ENCODE measurements at regions not wholly inside any gene's neighbourhood (a gene's known extent, or its start where the extent isn't known, plus 50 kb on each side); places are given as distances from the start of the nearest gene placed in this dataset.

DNA sequence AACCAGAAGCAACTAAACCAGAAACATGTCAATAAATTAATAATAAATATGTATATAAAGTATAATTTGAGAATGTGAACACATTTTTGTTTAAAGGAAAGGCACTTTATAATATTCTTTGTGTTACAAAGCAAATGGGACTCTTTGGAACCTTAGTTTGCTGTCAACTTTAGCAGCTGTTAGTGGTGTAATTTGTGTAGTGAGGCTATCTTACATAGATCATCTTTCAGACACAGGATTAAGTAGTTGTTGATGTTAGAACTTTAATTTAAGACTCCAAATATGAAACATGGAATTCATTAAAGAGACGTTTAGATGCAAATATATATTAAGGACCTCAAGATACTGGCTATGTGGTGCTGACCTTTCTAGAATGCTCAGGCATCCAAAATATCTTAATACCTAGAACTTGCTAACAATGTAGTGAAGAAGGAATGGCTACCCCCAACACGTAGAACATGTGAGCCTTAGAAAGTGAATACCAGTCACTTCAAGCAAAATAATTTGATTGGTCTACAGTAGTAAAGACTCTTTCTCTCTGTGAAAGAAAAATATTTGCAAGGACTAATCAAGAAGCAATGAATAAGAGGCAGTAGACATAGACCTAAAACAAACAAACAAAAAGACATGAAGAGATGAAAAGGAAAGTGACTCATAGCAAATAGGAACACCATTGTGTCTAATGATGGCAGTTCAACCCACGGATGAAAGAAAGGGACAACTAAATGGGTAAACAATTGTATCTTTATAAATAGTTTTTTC lies 811.4 kb downstream of the USP25 start:
- no peak for TF ChIP-seq JUND (IDR thresholded peaks at IDR 0.05; ENCODE audit: low read depth)
- DNase-seq (ENCODE audit: low read depth in 1 of 2, low spot score in 1 of 2), result no peak
- in situ Hi-C loops (cut with HindIII; ENCODE audit: low pct_unique_long_range_greater_than_20kb, low sequenced_read_pairs), result no loop called here

DNA sequence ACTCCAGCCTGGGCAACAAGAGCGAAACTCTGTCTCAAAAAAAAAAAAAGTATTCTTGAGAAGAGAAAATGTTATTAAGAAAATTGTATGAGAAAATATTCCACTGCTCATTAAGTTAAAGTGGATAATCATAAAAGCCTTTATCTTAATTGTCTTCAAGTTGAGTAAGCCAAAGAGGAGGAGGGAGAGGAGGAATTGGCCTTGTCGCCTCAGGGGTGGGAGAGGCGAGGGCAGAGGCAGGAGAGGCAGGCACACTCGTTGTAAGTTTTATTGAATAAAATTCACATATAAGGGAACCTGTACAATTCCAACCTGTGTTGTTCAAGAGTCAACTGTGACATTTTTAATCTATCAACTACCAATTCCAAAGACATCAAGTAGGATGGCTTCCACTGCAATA lies 820.3 kb downstream of the USP25 start:
- no peak for DNase-seq (ENCODE audit: low read depth in 1 of 2, low spot score in 1 of 2)
- in situ Hi-C loops (cut with HindIII; ENCODE audit: low pct_unique_long_range_greater_than_20kb, low sequenced_read_pairs), result no loop called here
- no peak for TF ChIP-seq JUND (IDR thresholded peaks at IDR 0.05; ENCODE audit: low read depth)

DNA sequence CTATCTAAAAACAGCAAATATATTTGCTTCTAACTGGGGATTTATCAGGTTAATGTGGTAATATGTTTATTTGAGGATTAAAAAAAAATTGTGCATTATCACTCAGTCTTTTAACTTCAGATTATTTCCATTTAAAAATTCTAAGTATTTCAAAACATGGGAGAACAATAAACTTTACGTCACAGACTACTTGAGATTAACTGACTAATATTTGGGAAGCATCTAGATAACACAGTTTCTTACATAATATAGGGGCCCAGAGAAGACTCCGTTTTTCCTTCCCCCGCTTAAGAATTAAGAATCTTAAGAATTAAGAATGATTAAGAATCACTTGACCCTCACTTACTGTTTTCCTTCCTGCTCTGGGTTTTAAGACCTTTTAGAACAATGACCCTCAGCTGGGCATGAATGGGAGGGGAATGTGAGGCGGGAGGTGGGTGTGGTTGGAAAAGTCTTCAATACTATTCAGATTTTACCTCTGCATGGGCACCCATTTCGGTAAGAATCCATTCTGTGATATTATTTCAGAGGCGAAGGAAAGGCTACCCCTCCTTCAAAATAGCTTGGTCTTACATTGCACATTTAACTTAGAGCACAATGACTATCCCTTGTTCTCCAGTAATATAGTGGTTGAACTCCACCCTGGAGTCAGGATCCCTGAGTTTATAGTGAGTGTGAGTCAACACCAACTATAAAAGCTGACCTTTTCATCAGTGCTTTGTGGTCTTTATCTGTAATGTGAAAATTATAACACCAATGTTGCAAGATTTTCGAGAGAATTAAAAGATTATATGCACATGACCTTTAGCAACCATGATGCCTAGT lies 821.3 kb downstream of the USP25 start:
- TF ChIP-seq JUND (IDR thresholded peaks at IDR 0.05; ENCODE audit: low read depth), result no peak
- no peak for DNase-seq (ENCODE audit: low read depth in 1 of 2, low spot score in 1 of 2)
- in situ Hi-C loops (cut with HindIII; ENCODE audit: low pct_unique_long_range_greater_than_20kb, low sequenced_read_pairs), result no loop called here

DNA sequence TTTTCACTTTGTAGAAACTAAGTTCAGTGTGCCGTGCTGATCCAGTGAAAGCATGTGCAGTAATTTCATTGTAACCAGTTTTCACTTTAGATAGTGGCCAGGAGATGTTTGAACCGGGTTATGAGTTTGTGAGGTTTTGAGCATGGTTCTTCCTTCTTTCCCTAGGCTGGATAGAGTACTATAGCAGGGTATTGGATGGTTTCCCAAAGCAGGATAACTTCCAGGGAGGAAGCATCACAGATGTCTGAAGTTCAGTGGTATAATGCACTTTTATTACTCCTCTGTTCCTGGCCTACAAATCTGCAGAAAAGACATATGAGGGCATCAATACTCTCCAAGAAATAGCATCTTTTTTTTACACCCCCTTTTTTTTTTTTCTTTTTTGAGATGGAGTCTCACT lies 823.1 kb downstream of the USP25 start:
- in situ Hi-C loops (cut with HindIII; ENCODE audit: low pct_unique_long_range_greater_than_20kb, low sequenced_read_pairs), result no loop called here
- no peak for TF ChIP-seq JUND (IDR thresholded peaks at IDR 0.05; ENCODE audit: low read depth)
- DNase-seq (ENCODE audit: low read depth in 1 of 2, low spot score in 1 of 2), result no peak

DNA sequence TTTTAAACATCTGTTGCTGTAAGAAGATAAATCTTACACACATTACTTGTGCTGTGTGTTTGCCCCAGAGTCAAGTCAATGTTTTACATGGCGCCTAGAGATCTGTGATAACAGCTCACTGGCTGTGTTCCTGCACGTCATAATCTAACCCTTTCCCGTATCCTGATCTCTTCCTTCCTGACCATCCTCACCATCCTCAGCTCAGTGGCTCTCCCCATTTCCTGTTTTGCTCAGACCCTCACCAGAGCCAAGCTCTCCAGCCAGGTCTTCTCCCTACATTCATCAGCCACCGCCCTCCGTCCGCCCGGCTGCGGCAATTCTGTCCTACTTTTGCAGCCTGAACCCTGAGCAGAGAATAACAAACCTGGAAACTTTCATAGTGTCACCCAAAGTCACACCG lies 824.7 kb downstream of the USP25 start:
- no peak for TF ChIP-seq JUND (IDR thresholded peaks at IDR 0.05; ENCODE audit: low read depth)
- in situ Hi-C loops (cut with HindIII; ENCODE audit: low pct_unique_long_range_greater_than_20kb, low sequenced_read_pairs), result no loop called here

DNA sequence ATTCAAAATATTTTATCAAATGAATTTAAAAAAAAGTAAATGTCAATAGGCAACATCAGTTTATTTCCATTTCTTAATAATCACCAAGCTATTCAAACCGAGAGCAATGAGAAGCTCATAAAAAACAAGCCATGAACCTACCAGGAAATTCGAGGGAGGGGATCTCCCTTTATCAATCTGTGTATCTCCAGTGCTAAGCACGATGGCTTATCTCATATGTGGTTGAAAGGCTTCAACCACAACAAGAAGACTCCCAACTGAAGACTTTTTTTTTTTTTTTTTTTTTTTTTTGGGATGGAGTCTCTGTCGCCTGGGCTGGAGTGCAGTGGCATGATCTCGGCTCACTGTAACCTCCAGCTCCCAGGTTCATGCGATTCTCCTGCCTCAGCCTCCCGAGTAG lies 833.3 kb downstream of the USP25 start:
- no peak for DNase-seq (ENCODE audit: low read depth in 1 of 2, low spot score in 1 of 2)
- in situ Hi-C loops (cut with HindIII; ENCODE audit: low pct_unique_long_range_greater_than_20kb, low sequenced_read_pairs), result no loop called here
- TF ChIP-seq JUND (IDR thresholded peaks at IDR 0.05; ENCODE audit: low read depth), result no peak

More for the DNA sequence above, 824.7 kb downstream of the USP25 start:
- DNase-seq (ENCODE audit: low read depth in 1 of 2, low spot score in 1 of 2), result no peak

DNA sequence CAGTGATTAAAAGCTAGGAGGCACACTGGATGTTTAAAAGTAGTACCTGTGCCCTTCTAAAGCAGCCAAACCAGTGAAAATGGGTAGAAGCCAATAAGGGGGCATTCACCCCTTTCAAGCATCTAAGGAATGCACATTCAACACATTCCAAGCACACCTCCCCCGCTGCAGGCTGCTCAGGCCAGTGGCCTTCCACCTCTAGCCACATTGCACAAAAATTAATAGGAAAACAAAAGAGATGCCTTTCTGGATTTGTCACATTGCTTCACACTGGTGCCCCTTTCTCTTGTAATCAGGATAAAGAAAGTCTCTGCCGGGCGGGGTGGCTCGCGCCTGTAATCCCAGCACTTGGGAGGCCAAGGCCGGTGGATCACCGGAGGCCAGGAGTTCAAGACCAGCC lies 834.0 kb downstream of the USP25 start:
- DNase-seq (ENCODE audit: low read depth in 1 of 2, low spot score in 1 of 2), result peak; percentile 11 to 95
- in situ Hi-C loops (cut with HindIII; ENCODE audit: low pct_unique_long_range_greater_than_20kb, low sequenced_read_pairs), result no loop called here
- no peak for TF ChIP-seq JUND (IDR thresholded peaks at IDR 0.05; ENCODE audit: low read depth)

DNA sequence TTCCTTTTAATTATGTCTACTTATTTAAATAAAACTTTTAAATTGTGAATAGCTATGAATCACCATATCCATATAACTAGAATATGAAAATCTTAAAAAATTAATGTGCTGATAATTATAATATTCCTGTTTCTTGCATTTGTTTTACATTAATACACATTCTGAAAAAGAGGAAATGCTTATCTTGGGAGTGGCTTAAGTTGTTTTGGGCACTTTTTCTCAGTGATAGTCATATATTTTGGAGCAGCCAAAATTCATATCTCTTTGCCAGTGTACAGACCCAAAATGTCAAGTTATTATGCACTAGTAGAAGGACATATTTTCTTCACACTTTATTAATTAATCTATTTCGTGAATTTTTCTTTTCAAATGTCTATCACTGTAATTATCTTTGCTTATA lies 838.5 kb downstream of the USP25 start:
- in situ Hi-C loops (cut with HindIII; ENCODE audit: low pct_unique_long_range_greater_than_20kb, low sequenced_read_pairs), result no loop called here
- DNase-seq (ENCODE audit: low read depth in 1 of 2, low spot score in 1 of 2), result no peak
- no peak for TF ChIP-seq JUND (IDR thresholded peaks at IDR 0.05; ENCODE audit: low read depth)

DNA sequence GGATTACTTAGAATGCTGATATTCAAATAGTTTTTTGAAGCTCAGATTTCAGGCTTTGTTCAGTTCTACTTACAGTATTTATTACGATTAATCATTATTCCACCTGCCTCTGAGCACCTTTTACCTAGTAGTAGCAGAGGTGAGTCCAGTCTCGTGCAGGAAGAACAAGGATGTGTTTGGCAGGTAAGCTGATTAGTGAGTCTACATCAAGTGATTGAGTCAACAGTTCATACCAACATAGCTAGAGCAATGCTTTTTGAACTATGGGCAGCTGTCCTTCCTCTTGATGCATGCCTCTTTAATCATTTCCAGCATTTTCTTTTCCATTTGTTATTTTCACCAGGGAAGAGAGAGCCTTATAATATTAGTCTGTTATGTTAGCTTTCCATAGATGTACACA lies 838.9 kb downstream of the USP25 start:
- no peak for DNase-seq (ENCODE audit: low read depth in 1 of 2, low spot score in 1 of 2)
- TF ChIP-seq JUND (IDR thresholded peaks at IDR 0.05; ENCODE audit: low read depth), result no peak
- in situ Hi-C loops (cut with HindIII; ENCODE audit: low pct_unique_long_range_greater_than_20kb, low sequenced_read_pairs), result no loop called here

DNA sequence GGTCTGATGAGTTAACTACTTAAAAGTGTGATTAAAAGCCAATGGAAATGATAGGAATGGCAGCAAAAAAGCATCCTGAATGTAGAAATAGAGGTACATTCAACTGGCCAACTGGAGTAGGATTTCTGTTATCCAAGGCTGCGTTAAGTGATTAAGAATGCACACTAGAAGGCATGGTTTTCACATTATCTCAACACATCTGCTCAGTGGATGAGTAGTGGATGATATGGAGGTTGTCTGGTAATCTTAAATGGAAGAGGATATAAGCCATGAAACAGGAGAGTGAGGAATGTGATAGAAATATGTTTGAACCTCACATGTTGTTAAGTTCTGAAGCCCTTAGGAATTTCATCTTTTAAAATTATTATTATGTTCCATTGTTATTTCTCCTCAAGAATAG lies 839.9 kb downstream of the USP25 start:
- in situ Hi-C loops (cut with HindIII; ENCODE audit: low pct_unique_long_range_greater_than_20kb, low sequenced_read_pairs), result no loop called here
- no peak for DNase-seq (ENCODE audit: low read depth in 1 of 2, low spot score in 1 of 2)
- no peak for TF ChIP-seq JUND (IDR thresholded peaks at IDR 0.05; ENCODE audit: low read depth)

DNA sequence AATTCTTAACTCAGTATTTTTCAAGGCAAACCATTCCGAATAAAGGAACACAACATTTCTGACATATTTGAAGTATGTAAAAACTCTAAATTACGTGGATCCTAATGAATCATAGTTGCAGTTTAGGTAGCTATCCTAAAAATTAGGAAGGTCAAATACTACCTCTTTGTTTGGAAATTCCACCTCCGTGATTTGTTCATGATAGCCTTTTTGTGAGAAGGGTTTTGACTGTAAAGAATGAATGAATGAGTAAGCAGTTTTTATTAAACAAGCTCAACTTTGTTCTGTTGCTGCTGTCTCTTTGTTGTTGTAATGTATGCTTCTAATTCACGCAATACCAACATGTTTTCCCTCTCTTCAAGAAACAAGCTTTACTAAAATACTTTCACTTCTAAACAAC lies 840.4 kb downstream of the USP25 start:
- in situ Hi-C loops (cut with HindIII; ENCODE audit: low pct_unique_long_range_greater_than_20kb, low sequenced_read_pairs), result no loop called here
- DNase-seq (ENCODE audit: low read depth in 1 of 2, low spot score in 1 of 2), result no peak
- no peak for TF ChIP-seq JUND (IDR thresholded peaks at IDR 0.05; ENCODE audit: low read depth)

DNA sequence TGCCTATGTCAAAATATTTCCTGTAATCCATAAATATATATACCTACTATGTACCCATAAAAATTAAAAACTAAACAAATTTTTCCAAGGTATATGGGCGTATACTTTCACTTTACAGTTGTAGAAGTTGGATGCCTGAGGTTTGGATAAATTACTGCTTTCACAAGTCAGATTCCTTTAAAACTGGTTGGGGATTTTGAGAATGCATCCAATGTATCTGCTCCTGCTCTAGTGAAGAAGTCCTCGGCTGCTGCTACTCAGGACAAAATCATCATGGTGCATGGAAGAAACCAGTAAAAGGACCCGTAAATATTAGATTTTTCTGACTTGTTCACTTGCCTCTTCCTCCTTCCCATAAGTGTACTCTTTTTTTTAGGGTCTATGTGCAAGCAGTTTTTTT lies 841.1 kb downstream of the USP25 start:
- peak in 1 of 2 experiments; percentile 42 for DNase-seq (ENCODE audit: low read depth in 1 of 2, low spot score in 1 of 2)
- in situ Hi-C loops (cut with HindIII; ENCODE audit: low pct_unique_long_range_greater_than_20kb, low sequenced_read_pairs), result no loop called here
- TF ChIP-seq JUND (IDR thresholded peaks at IDR 0.05; ENCODE audit: low read depth), result no peak

DNA sequence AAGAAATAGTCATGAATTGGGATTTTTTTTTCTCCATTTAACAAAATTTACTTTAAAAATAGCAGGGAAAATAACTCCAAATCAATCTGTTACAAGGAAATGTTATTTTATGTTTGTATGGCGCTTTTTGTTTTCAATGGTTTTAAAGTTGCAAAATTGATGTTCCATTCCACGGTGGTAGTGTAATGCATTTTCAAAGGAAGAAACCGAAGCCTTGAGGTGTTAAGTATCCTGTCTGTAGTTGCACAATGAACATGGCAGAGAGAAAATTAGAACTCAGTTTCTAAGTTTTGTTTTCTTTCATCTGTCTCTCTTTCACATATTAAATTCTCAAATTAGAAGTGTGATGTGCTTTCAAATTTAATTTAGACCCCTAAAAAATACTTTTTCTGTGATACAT lies 841.8 kb downstream of the USP25 start:
- in situ Hi-C loops (cut with HindIII; ENCODE audit: low pct_unique_long_range_greater_than_20kb, low sequenced_read_pairs), result no loop called here
- no peak for DNase-seq (ENCODE audit: low read depth in 1 of 2, low spot score in 1 of 2)
- no peak for TF ChIP-seq JUND (IDR thresholded peaks at IDR 0.05; ENCODE audit: low read depth)
